ENCODE measurements at regions not wholly inside any gene's neighbourhood (a gene's known extent, or its start where the extent isn't known, plus 50 kb on each side); places are given as distances from the start of the nearest gene placed in this dataset.

- TF ChIP-seq, protein P1, sequence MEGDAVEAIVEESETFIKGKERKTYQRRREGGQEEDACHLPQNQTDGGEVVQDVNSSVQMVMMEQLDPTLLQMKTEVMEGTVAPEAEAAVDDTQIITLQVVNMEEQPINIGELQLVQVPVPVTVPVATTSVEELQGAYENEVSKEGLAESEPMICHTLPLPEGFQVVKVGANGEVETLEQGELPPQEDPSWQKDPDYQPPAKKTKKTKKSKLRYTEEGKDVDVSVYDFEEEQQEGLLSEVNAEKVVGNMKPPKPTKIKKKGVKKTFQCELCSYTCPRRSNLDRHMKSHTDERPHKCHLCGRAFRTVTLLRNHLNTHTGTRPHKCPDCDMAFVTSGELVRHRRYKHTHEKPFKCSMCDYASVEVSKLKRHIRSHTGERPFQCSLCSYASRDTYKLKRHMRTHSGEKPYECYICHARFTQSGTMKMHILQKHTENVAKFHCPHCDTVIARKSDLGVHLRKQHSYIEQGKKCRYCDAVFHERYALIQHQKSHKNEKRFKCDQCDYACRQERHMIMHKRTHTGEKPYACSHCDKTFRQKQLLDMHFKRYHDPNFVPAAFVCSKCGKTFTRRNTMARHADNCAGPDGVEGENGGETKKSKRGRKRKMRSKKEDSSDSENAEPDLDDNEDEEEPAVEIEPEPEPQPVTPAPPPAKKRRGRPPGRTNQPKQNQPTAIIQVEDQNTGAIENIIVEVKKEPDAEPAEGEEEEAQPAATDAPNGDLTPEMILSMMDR (IDR thresholded peaks at IDR 0.05): no peak
- TF ChIP-seq EP300 (IDR thresholded peaks at IDR 0.05): no peak
Measured at GRCh38 chr22:22348127-22348814, 103.7 kb downstream of the VPREB1 start.

Measured in ovary (tissue), 3 donors.